ENCODE measurements at regions not wholly inside any gene's neighbourhood (a gene's known extent, or its start where the extent isn't known, plus 50 kb on each side); places are given as distances from the start of the nearest gene placed in this dataset.
"Not testable (repeated sequence)": the region's sequence is repeated elsewhere in the genome, so short reads cannot be mapped to it uniquely, and the experiment has no call there.

- no peaks in the 10 kb centered on the region for H3K4me1 ChIP-seq (ENCODE audit: control insufficient read depth, insufficient read depth, low read length)
- no peak for DNase-seq (ENCODE audit: low read depth)
Measured at GRCh38 chr3:43838009-43838758, 147.4 kb downstream of the ABHD5 start.

GRCh38 chr3:43838877-43839276 is 148.1 kb downstream of the ABHD5 start:
- Histone ChIP-seq H3K4me3 (ENCODE audit: low read length) (no peak overlapping the region), H3K9ac (ENCODE audit: low read length) (no peak overlapping the region), H3K27me3 (replicated peaks; ENCODE audit: control insufficient read depth, insufficient read depth, low read length) (no peaks in the 10 kb centered on the region), H3K4me1 (ENCODE audit: control insufficient read depth, insufficient read depth, low read length) (no peaks in the 10 kb centered on the region), H3K9me3 (ENCODE audit: control insufficient read depth, low read length) (peaks cover 23% of the 10 kb centered on the region), H3K36me3 (ENCODE audit: control insufficient read depth, insufficient read depth, low read length, severe bottlenecking) (no peaks in the 10 kb centered on the region)
- DNase-seq (ENCODE audit: low read depth), result no peak

More at GRCh38 chr3:43838009-43838758, 147.4 kb downstream of the ABHD5 start:
- Histone ChIP-seq H3K36me3 (ENCODE audit: control insufficient read depth, insufficient read depth, low read length, severe bottlenecking) (no peaks in the 10 kb centered on the region), H3K27me3 (replicated peaks; ENCODE audit: control insufficient read depth, insufficient read depth, low read length) (no peaks in the 10 kb centered on the region), H3K9me3 (ENCODE audit: control insufficient read depth, low read length) (peaks cover 23% of the 10 kb centered on the region), H3K4me3 (ENCODE audit: low read length) (no peak overlapping the region), H3K9ac (ENCODE audit: low read length) (no peak overlapping the region)

GRCh38 chr3:43843386-43843785 is 152.6 kb downstream of the ABHD5 start:
- H3K27me3 ChIP-seq (replicated peaks; ENCODE audit: control insufficient read depth, insufficient read depth, low read length), result no peaks in the 10 kb centered on the region
- no peak for DNase-seq (ENCODE audit: low read depth)
- H3K36me3 ChIP-seq (ENCODE audit: control insufficient read depth, insufficient read depth, low read length, severe bottlenecking), result no peaks in the 10 kb centered on the region
- no peak overlapping the region for H3K4me3 ChIP-seq (ENCODE audit: low read length)
- peaks cover 33% of the 10 kb centered on the region for H3K9me3 ChIP-seq (ENCODE audit: control insufficient read depth, low read length)
- no peaks in the 10 kb centered on the region for H3K4me1 ChIP-seq (ENCODE audit: control insufficient read depth, insufficient read depth, low read length)
- H3K9ac ChIP-seq (ENCODE audit: low read length), result no peak overlapping the region

- Histone ChIP-seq H3K4me3 (ENCODE audit: low read length) (no peak overlapping the region), H3K9ac (ENCODE audit: low read length) (no peak overlapping the region), H3K9me3 (ENCODE audit: control insufficient read depth, low read length) (peaks cover 22% of the 10 kb centered on the region), H3K36me3 (ENCODE audit: control insufficient read depth, insufficient read depth, low read length, severe bottlenecking) (no peaks in the 10 kb centered on the region), H3K27me3 (replicated peaks; ENCODE audit: control insufficient read depth, insufficient read depth, low read length) (no peaks in the 10 kb centered on the region), H3K4me1 (ENCODE audit: control insufficient read depth, insufficient read depth, low read length) (no peaks in the 10 kb centered on the region)
- no peak for DNase-seq (ENCODE audit: low read depth)
Measured at GRCh38 chr3:43844757-43845156, 154.0 kb downstream of the ABHD5 start.

- not testable (repeated sequence) for H3K36me3 ChIP-seq (ENCODE audit: control insufficient read depth, insufficient read depth, low read length, severe bottlenecking); H3K27me3 ChIP-seq (replicated peaks; ENCODE audit: control insufficient read depth, insufficient read depth, low read length); DNase-seq (ENCODE audit: low read depth); H3K4me1 ChIP-seq (ENCODE audit: control insufficient read depth, insufficient read depth, low read length); H3K9ac ChIP-seq (ENCODE audit: low read length); H3K4me3 ChIP-seq (ENCODE audit: low read length)
- peaks cover 22% of the 10 kb centered on the region for H3K9me3 ChIP-seq (ENCODE audit: control insufficient read depth, low read length)
Measured at GRCh38 chr3:43845553-43845952, 154.8 kb downstream of the ABHD5 start.

GRCh38 chr3:43852066-43852465 is 161.3 kb downstream of the ABHD5 start:
- peaks cover 8% of the 10 kb centered on the region for H3K9me3 ChIP-seq (ENCODE audit: control insufficient read depth, low read length)
- no peaks in the 10 kb centered on the region for H3K36me3 ChIP-seq (ENCODE audit: control insufficient read depth, insufficient read depth, low read length, severe bottlenecking)
- no peak overlapping the region for H3K9ac ChIP-seq (ENCODE audit: low read length)
- H3K4me1 ChIP-seq (ENCODE audit: control insufficient read depth, insufficient read depth, low read length), result no peaks in the 10 kb centered on the region
- no peak overlapping the region for H3K4me3 ChIP-seq (ENCODE audit: low read length)
- no peaks in the 10 kb centered on the region for H3K27me3 ChIP-seq (replicated peaks; ENCODE audit: control insufficient read depth, insufficient read depth, low read length)
- peak; percentile 47 for DNase-seq (ENCODE audit: low read depth)

GRCh38 chr3:43854283-43854682 is 163.5 kb downstream of the ABHD5 start:
- H3K4me1 ChIP-seq (ENCODE audit: control insufficient read depth, insufficient read depth, low read length), result no peaks in the 10 kb centered on the region
- DNase-seq (ENCODE audit: low read depth), result peak; percentile 46
- H3K9me3 ChIP-seq (ENCODE audit: control insufficient read depth, low read length), result no peaks in the 10 kb centered on the region
- H3K9ac ChIP-seq (ENCODE audit: low read length), result no peak overlapping the region
- no peaks in the 10 kb centered on the region for H3K36me3 ChIP-seq (ENCODE audit: control insufficient read depth, insufficient read depth, low read length, severe bottlenecking)
- peaks cover 2% of the 10 kb centered on the region for H3K27me3 ChIP-seq (replicated peaks; ENCODE audit: control insufficient read depth, insufficient read depth, low read length)
- no peak overlapping the region for H3K4me3 ChIP-seq (ENCODE audit: low read length)

- Histone ChIP-seq H3K4me3 (ENCODE audit: low read length) (no peak overlapping the region), H3K36me3 (ENCODE audit: control insufficient read depth, insufficient read depth, low read length, severe bottlenecking) (no peaks in the 10 kb centered on the region), H3K27me3 (replicated peaks; ENCODE audit: control insufficient read depth, insufficient read depth, low read length) (peaks cover 3% of the 10 kb centered on the region), H3K9ac (ENCODE audit: low read length) (no peak overlapping the region), H3K4me1 (ENCODE audit: control insufficient read depth, insufficient read depth, low read length) (no peaks in the 10 kb centered on the region), H3K9me3 (ENCODE audit: control insufficient read depth, low read length) (no peaks in the 10 kb centered on the region)
- DNase-seq (ENCODE audit: low read depth), result no peak
Measured at GRCh38 chr3:43854916-43855315, 164.2 kb downstream of the ABHD5 start.

GRCh38 chr3:43855674-43856299 is 165.0 kb downstream of the ABHD5 start:
- Histone ChIP-seq H3K27me3 (replicated peaks; ENCODE audit: control insufficient read depth, insufficient read depth, low read length) (peaks cover 3% of the 10 kb centered on the region), H3K9ac (ENCODE audit: low read length) (no peak overlapping the region), H3K4me1 (ENCODE audit: control insufficient read depth, insufficient read depth, low read length) (no peaks in the 10 kb centered on the region), H3K4me3 (ENCODE audit: low read length) (no peak overlapping the region), H3K9me3 (ENCODE audit: control insufficient read depth, low read length) (no peaks in the 10 kb centered on the region), H3K36me3 (ENCODE audit: control insufficient read depth, insufficient read depth, low read length, severe bottlenecking) (no peaks in the 10 kb centered on the region)
- DNase-seq (ENCODE audit: low read depth), result peak; percentile 67

- H3K4me3 ChIP-seq (ENCODE audit: low read length), result no peak overlapping the region
- no peaks in the 10 kb centered on the region for H3K4me1 ChIP-seq (ENCODE audit: control insufficient read depth, insufficient read depth, low read length)
- no peaks in the 10 kb centered on the region for H3K36me3 ChIP-seq (ENCODE audit: control insufficient read depth, insufficient read depth, low read length, severe bottlenecking)
- peaks cover 3% of the 10 kb centered on the region for H3K27me3 ChIP-seq (replicated peaks; ENCODE audit: control insufficient read depth, insufficient read depth, low read length)
- no peak overlapping the region for H3K9ac ChIP-seq (ENCODE audit: low read length)
- H3K9me3 ChIP-seq (ENCODE audit: control insufficient read depth, low read length), result no peaks in the 10 kb centered on the region
- no peak for DNase-seq (ENCODE audit: low read depth)
Measured at GRCh38 chr3:43856351-43856750, 165.6 kb downstream of the ABHD5 start.

GRCh38 chr3:43856761-43857160 is 166.0 kb downstream of the ABHD5 start:
- no peak for DNase-seq (ENCODE audit: low read depth)

More at GRCh38 chr3:43856761-43857160, 166.0 kb downstream of the ABHD5 start:
- no peaks in the 10 kb centered on the region for H3K36me3 ChIP-seq (ENCODE audit: control insufficient read depth, insufficient read depth, low read length, severe bottlenecking)
- H3K4me3 ChIP-seq (ENCODE audit: low read length), result no peak overlapping the region
- H3K9ac ChIP-seq (ENCODE audit: low read length), result no peak overlapping the region
- H3K9me3 ChIP-seq (ENCODE audit: control insufficient read depth, low read length), result no peaks in the 10 kb centered on the region
- H3K4me1 ChIP-seq (ENCODE audit: control insufficient read depth, insufficient read depth, low read length), result no peaks in the 10 kb centered on the region
- H3K27me3 ChIP-seq (replicated peaks; ENCODE audit: control insufficient read depth, insufficient read depth, low read length), result peaks cover 3% of the 10 kb centered on the region
